ENCODE measurements at regions not wholly inside any gene's neighbourhood (a gene's known extent, or its start where the extent isn't known, plus 50 kb on each side); places are given as distances from the start of the nearest gene placed in this dataset.

DNA sequence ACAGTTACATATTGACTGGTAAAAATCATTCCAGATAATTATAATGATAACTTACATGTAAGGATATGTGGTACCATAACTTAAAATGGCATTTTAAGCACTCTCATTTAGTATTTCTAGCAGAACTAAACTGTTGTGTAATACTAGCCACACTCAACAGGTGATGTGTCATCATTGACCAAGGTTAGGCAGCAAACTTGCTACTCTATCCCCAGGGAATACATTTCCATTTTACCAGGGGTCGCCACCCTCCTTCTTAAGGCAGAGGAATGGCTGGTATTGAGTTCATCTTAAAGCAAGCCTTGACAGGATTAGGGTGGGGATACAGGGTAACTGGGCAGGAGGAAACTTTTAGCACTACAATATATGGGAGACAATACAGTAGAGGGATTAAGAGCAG, 259.8 kb upstream of the CAMK1G start:
- no peak for TF ChIP-seq CTCF (IDR thresholded peaks at IDR 0.05; ENCODE audit: low read depth, low read length, missing control alignments)
- in situ Hi-C loops (cut with HindIII; ENCODE audit: low sequenced_read_pairs), result no loop called here
- no peak overlapping the region for H3K4me3 ChIP-seq (ENCODE audit: low read depth, low read length)
- no peak for DNase-seq (ENCODE audit: low read depth)

DNA sequence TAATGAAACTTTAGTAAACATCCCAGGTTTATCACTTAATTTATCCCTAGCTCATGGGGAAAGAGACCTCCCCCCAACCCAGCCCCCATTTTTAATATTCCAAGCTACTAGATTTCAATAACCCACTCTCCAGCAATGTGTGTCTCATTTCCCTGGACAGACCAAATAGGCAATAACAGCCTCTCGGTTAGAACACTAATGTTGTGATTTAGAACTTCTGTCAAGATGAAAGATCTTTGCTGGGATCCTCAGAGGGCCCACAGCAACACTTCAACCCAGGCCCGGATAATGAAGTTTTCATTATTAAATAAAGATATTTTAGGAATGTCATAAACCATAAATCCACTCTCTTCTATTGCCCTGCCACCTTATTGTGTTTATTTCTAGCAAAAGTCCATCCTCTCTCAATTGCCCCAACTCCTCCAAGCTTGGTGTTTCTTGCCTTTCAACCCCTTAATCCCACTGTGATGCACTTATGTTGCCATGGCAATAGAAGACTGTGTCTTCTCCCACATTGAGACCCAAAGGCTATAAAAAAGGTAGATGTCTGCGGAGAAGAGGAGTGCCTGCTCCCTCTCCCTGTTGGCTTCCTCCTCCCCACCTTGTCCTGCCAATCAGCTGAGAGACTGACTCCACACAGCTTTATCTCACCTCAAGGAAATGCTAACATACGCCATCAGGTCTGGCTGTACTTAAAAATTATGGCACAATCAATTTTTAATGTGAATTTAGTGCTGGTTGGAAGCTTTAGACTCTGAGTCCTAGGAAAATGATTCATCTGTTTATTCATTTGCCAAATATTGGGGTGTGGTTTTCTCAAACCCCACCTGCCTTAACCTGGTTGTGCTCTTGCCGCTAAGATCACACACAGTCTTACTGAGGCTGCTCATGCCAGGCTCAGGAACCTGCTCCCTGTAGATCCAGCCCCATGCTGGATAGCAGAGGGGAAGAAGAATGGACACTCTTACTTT, 258.3 kb upstream of the CAMK1G start:
- in situ Hi-C loops (cut with HindIII; ENCODE audit: low sequenced_read_pairs), result no loop called here
- no peak for DNase-seq (ENCODE audit: low read depth)
- TF ChIP-seq CTCF (IDR thresholded peaks at IDR 0.05; ENCODE audit: low read depth, low read length, missing control alignments), result no peak
- no peak overlapping the region for H3K4me3 ChIP-seq (ENCODE audit: low read depth, low read length)

GRCh38 chr1:209326076-209326475, 257.4 kb upstream of the CAMK1G start:
- no peak for TF ChIP-seq CTCF (IDR thresholded peaks at IDR 0.05; ENCODE audit: low read depth, low read length, missing control alignments)
- in situ Hi-C loops (cut with HindIII; ENCODE audit: low sequenced_read_pairs), result no loop called here
- no peak for DNase-seq (ENCODE audit: low read depth)
- H3K4me3 ChIP-seq (ENCODE audit: low read depth, low read length), result no peak overlapping the region

- no peak for TF ChIP-seq CTCF (IDR thresholded peaks at IDR 0.05; ENCODE audit: low read depth, low read length, missing control alignments)
- no peak for DNase-seq (ENCODE audit: low read depth)
- in situ Hi-C loops (cut with HindIII; ENCODE audit: low sequenced_read_pairs), result no loop called here
- no peak overlapping the region for H3K4me3 ChIP-seq (ENCODE audit: low read depth, low read length)
These were observed 256.7 kb upstream of the CAMK1G start for GRCh38 chr1:209326831-209327230.

- no peak overlapping the region for H3K4me3 ChIP-seq (ENCODE audit: low read depth, low read length)
- in situ Hi-C loops (cut with HindIII; ENCODE audit: low sequenced_read_pairs), result no loop called here
- DNase-seq (ENCODE audit: low read depth), result no peak
- no peak for TF ChIP-seq CTCF (IDR thresholded peaks at IDR 0.05; ENCODE audit: low read depth, low read length, missing control alignments)
These were observed 255.3 kb upstream of the CAMK1G start for GRCh38 chr1:209328196-209328595.

- no peak for DNase-seq (ENCODE audit: low read depth)
- in situ Hi-C loops (cut with HindIII; ENCODE audit: low sequenced_read_pairs), result no loop called here
- peak; percentile 83 for TF ChIP-seq CTCF (IDR thresholded peaks at IDR 0.05; ENCODE audit: low read depth, low read length, missing control alignments)
- no peak overlapping the region for H3K4me3 ChIP-seq (ENCODE audit: low read depth, low read length)
These were observed 248.3 kb upstream of the CAMK1G start for GRCh38 chr1:209335178-209335577.

Data from astrocyte of the cerebellum (primary cell).